Naive B cell (primary cell): ENCODE measurements at regions not wholly inside any gene's neighbourhood (a gene's known extent, or its start where the extent isn't known, plus 50 kb on each side); places are given as distances from the start of the nearest gene placed in this dataset.

Experiments
- ATAC-seq, 2 donors: fragments of 150-1000 bp; cut with Tn5 transposase; 2 replicates each; pipeline ENCODE4 v1.10.0; 2021; ENCODE audit warnings: low read depth in 2 of 2, mild to moderate bottlenecking in 2 of 2, moderate library complexity in 2 of 2
- DNase-seq: peaks from one replicate; pipeline ENCODE4 v3.0.0; 2022
- H3K27ac Mint-ChIP-seq, 6 donors: one replicate each; pipeline ENCODE4 v1.8.0; 2020 to 2022; ENCODE audit warnings: mild to moderate bottlenecking in 6 of 6, mixed read lengths in 6 of 6, moderate library complexity in 5 of 6, inconsistent platforms in 2 of 6
- H3K27me3 Mint-ChIP-seq, 3 donors: one replicate each; pipeline ENCODE4 v1.8.0; 2021 to 2022; ENCODE audit warnings: mixed read lengths in 3 of 3, mild to moderate bottlenecking in 1 of 3
- H3K36me3 Mint-ChIP-seq, 2 donors: one replicate each; pipeline ENCODE4 v1.8.0; 2020 to 2022; ENCODE audit warnings: mixed read lengths in 2 of 2, inconsistent platforms in 1 of 2, mild to moderate bottlenecking in 1 of 2
- H3K4me1 Mint-ChIP-seq, 3 donors: one replicate each; pipeline ENCODE4 v1.8.0; 2020 to 2022; ENCODE audit warnings: mixed read lengths in 3 of 3, inconsistent platforms in 1 of 3, mild to moderate bottlenecking in 1 of 3, moderate library complexity in 1 of 3
- H3K4me3 Mint-ChIP-seq, 8 donors: one replicate each; pipeline ENCODE4 v1.8.0; 2020 to 2022; ENCODE audit warnings: mild to moderate bottlenecking in 8 of 8, mixed read lengths in 8 of 8, moderate library complexity in 8 of 8, inconsistent platforms in 2 of 8
- H3K9me3 Mint-ChIP-seq, 7 donors: one replicate each; pipeline ENCODE4 v1.8.0; 2020 to 2022; ENCODE audit warnings: mixed read lengths in 7 of 7, mild to moderate bottlenecking in 5 of 7, inconsistent platforms in 2 of 7, moderate library complexity in 1 of 7

- ATAC-seq (no peak), DNase-seq (no peak)
- Mint-ChIP-seq H3K27ac (peak overlapping the region; percentile 50 to 97 (median 92)), H3K4me1 (peaks cover 53 to 61% (median 55%) of the 10 kb centered on the region in 3 donors), H3K9me3 (peaks cover 0 to 6% (median 0%) of the 10 kb centered on the region in 7 donors), H3K36me3 (peaks cover 7 to 14% of the 10 kb centered on the region in 2 donors), H3K4me3 (peak overlapping the region in 7 of 8 donors; percentile 15 to 71 (median 44)), H3K27me3 (no peaks in the 10 kb centered on the region)
Measured at GRCh38 chr13:73767747-73768315, 366.4 kb downstream of the KLF12 start.

DNA sequence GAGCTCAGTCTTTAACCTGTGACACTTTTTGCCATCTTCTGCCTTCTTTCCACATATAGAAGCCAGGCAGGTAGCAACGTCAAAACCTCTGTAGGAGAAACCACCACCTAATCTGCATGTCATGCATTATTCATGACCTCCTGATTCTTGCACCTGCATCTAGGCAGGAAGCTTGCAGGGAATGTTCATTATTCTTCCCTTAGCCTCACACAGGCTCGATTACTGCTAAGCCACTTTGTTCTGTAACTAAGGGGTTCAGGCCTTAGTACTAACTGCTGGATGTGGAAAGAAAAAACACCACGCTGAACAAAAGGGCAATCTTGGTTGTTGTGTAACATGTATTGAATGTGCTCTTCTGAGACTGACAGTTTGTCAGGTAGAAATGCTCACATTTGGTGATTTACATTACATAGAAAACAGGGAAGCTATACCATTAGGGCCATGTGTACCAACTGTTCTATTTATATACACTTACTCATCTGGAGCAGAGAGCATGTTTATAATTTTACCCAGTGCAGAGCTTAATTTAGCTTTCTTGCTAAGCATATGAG is 366.9 kb downstream of the KLF12 start:
- Mint-ChIP-seq H3K36me3 (peaks cover 4 to 8% of the 10 kb centered on the region in 2 donors), H3K9me3 (peaks cover 0 to 2% (median 0%) of the 10 kb centered on the region in 7 donors), H3K4me3 (peak overlapping the region in 7 of 8 donors; percentile 22 to 71 (median 44)), H3K27ac (peak overlapping the region; percentile 86 to 97 (median 95)), H3K27me3 (no peaks in the 10 kb centered on the region), H3K4me1 (peaks cover 52 to 66% (median 54%) of the 10 kb centered on the region in 3 donors)
- no peak for DNase-seq
- ATAC-seq, result peak; percentile 29 to 30

- peaks cover 0 to 1% (median 0%) of the 10 kb centered on the region in 7 donors for H3K9me3 Mint-ChIP-seq
- H3K27ac Mint-ChIP-seq, result peak overlapping the region; percentile 89 to 97 (median 95)
- peaks cover 0 to 4% of the 10 kb centered on the region in 2 donors for H3K36me3 Mint-ChIP-seq
- peaks cover 61 to 71% (median 66%) of the 10 kb centered on the region in 3 donors for H3K4me1 Mint-ChIP-seq
- DNase-seq (peak; percentile 69), ATAC-seq (peak; percentile 76 to 83)
- no peaks in the 10 kb centered on the region for H3K27me3 Mint-ChIP-seq
- peak overlapping the region; percentile 46 to 91 (median 83) for H3K4me3 Mint-ChIP-seq
Measured at GRCh38 chr13:73765651-73766384, 368.4 kb downstream of the KLF12 start.

GRCh38 chr13:73759434-73759833 is 374.8 kb downstream of the KLF12 start:
- Mint-ChIP-seq H3K4me3 (no peak overlapping the region), H3K4me1 (peaks cover 27 to 41% (median 39%) of the 10 kb centered on the region in 3 donors), H3K27ac (peak overlapping the region in 1 of 6 donors; percentile 45), H3K9me3 (peaks cover 0 to 1% (median 0%) of the 10 kb centered on the region in 7 donors), H3K36me3 (peaks cover 0 to 1% of the 10 kb centered on the region in 2 donors), H3K27me3 (no peaks in the 10 kb centered on the region)
- no peak for ATAC-seq
- no peak for DNase-seq

GRCh38 chr13:73757481-73758233 is 376.5 kb downstream of the KLF12 start:
- H3K27ac Mint-ChIP-seq, result peak overlapping the region in 5 of 6 donors; percentile 43 to 95 (median 56)
- peaks cover 24 to 35% (median 34%) of the 10 kb centered on the region in 3 donors for H3K4me1 Mint-ChIP-seq
- H3K27me3 Mint-ChIP-seq, result no peaks in the 10 kb centered on the region
- peaks cover 5 to 10% of the 10 kb centered on the region in 2 donors for H3K36me3 Mint-ChIP-seq
- no peak for ATAC-seq
- H3K9me3 Mint-ChIP-seq, result peaks cover 0 to 1% (median 0%) of the 10 kb centered on the region in 7 donors
- DNase-seq, result no peak
- no peak overlapping the region for H3K4me3 Mint-ChIP-seq

DNA sequence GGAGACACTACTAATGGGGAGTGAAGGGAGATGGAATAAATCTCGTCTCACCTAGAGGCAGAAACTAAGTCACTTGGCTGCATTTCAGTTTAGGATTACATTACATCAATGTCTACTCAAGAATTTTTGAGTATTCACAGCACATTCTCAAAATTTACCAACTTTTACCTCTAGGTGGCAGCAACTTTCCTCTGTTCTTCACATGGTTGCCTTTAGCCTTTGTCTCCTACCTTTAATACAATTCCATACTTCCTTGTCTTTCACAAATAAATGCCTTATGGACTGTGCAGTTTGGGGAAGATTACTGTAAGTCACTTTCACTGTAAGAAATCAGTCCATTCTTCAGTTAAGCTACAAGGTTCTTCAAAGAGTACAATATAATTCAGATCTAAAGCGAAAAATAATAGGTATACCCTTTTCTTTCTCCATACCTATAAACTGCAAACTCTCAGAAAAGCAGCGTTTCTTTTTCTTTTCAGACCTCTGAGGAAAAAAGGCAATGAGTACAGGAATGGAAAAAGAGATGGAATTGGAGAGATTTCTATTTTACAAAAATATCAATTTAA is 379.4 kb downstream of the KLF12 start:
- H3K27me3 Mint-ChIP-seq, result no peaks in the 10 kb centered on the region
- H3K27ac Mint-ChIP-seq, result peak overlapping the region in 2 of 6 donors; percentile 57 to 60
- peaks cover 0 to 18% (median 11%) of the 10 kb centered on the region in 3 donors for H3K4me1 Mint-ChIP-seq
- peak in 1 of 2 donors; percentile 49 for ATAC-seq
- H3K36me3 Mint-ChIP-seq, result peaks cover 21 to 22% of the 10 kb centered on the region in 2 donors
- DNase-seq, result peak; percentile 32
- H3K9me3 Mint-ChIP-seq, result no peaks in the 10 kb centered on the region
- no peak overlapping the region for H3K4me3 Mint-ChIP-seq

- DNase-seq (no peak), ATAC-seq (no peak)
- no peak overlapping the region for H3K27ac Mint-ChIP-seq
- H3K4me1 Mint-ChIP-seq, result peaks cover 0 to 18% (median 11%) of the 10 kb centered on the region in 3 donors
- H3K27me3 Mint-ChIP-seq, result no peaks in the 10 kb centered on the region
- H3K4me3 Mint-ChIP-seq, result no peak overlapping the region
- H3K36me3 Mint-ChIP-seq, result peaks cover 26 to 27% of the 10 kb centered on the region in 2 donors
- no peaks in the 10 kb centered on the region for H3K9me3 Mint-ChIP-seq
Measured at GRCh38 chr13:73754241-73754640, 380.0 kb downstream of the KLF12 start.

- Mint-ChIP-seq H3K27ac (peak overlapping the region in 1 of 6 donors; percentile 75), H3K4me1 (peaks cover 0 to 18% (median 9%) of the 10 kb centered on the region in 3 donors), H3K9me3 (peaks cover 0 to 7% (median 0%) of the 10 kb centered on the region in 7 donors), H3K27me3 (no peaks in the 10 kb centered on the region), H3K4me3 (no peak overlapping the region), H3K36me3 (peaks cover 26 to 36% of the 10 kb centered on the region in 2 donors)
- DNase-seq, result no peak
- ATAC-seq, result no peak
Measured at GRCh38 chr13:73751290-73751689, 382.9 kb downstream of the KLF12 start.

DNA sequence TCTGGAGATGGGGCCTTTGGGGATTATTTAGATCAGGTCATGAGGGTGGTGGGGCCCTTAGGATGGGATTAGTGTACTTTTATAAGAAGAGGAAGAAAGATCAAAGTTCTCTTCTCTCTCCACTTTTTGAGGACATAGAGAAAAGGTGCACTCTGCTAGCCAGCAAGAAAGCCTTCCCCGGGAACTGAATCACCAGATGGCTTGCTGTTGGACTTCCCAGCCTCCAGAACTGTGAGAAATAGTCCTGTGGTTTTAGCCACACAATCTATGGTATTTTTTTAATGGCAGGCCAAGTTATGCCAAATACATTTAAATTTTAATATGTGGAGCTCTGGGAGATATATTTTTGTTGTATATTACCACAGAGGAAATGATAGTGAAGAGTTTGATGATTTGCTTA is 385.8 kb downstream of the KLF12 start:
- peaks cover 0 to 7% (median 0%) of the 10 kb centered on the region in 7 donors for H3K9me3 Mint-ChIP-seq
- peaks cover 0 to 12% (median 5%) of the 10 kb centered on the region in 3 donors for H3K4me1 Mint-ChIP-seq
- no peak overlapping the region for H3K27ac Mint-ChIP-seq
- DNase-seq, result no peak
- peaks cover 24 to 40% of the 10 kb centered on the region in 2 donors for H3K36me3 Mint-ChIP-seq
- H3K4me3 Mint-ChIP-seq, result no peak overlapping the region
- ATAC-seq, result no peak
- H3K27me3 Mint-ChIP-seq, result no peaks in the 10 kb centered on the region

DNA sequence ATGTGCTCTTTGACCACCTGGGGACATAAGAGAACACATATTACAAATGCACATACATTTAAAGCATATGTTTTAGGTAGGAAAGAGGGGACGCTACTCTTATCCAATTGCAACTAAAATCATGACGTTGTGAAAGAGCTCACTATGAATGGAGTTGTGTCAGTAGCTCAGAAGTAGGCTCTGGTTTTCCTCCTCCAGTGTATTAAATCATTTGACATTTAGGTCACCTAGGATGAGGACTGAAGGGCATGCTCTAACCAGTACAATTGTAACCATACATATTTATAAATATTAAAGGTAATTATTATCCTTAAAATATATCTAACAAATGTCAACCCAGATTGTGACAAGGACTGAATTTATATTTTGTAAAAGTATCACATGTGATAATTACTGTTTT is 389.0 kb downstream of the KLF12 start:
- peaks cover 0 to 5% (median 4%) of the 10 kb centered on the region in 3 donors for H3K4me1 Mint-ChIP-seq

DNA sequence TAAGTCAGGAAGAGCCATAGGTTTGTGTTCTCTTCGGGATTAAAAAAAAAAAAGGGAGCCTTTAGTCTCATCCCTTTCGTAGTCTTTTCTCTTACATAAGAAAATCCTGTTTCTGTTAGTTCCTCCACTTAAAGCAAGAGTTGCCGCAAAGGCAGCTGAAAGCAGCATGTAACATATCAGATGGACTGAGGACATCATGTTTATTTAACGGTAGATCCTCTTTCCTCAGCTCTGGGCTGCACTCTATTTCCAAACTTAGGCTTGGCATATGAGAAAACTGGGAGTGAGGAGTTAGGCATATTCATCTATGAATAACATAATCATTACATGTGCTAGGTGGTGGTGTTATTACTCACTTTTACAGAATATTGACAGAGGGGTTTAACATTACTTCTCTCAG is 391.2 kb downstream of the KLF12 start:
- no peak overlapping the region for H3K27ac Mint-ChIP-seq
- ATAC-seq (no peak), DNase-seq (no peak)
- H3K27me3 Mint-ChIP-seq, result no peaks in the 10 kb centered on the region
- H3K4me3 Mint-ChIP-seq, result no peak overlapping the region
- H3K36me3 Mint-ChIP-seq, result peaks cover 0 to 14% of the 10 kb centered on the region in 2 donors
- H3K4me1 Mint-ChIP-seq, result peaks cover 0 to 5% (median 4%) of the 10 kb centered on the region in 3 donors
- no peaks in the 10 kb centered on the region for H3K9me3 Mint-ChIP-seq

More for the DNA sequence above, 389.0 kb downstream of the KLF12 start:
- Mint-ChIP-seq H3K9me3 (peaks cover 0 to 7% (median 0%) of the 10 kb centered on the region in 7 donors), H3K27me3 (no peaks in the 10 kb centered on the region), H3K4me3 (no peak overlapping the region), H3K27ac (no peak overlapping the region), H3K36me3 (peaks cover 8 to 33% of the 10 kb centered on the region in 2 donors)
- DNase-seq (no peak), ATAC-seq (no peak)

GRCh38 chr13:73741742-73742141 is 392.5 kb downstream of the KLF12 start:
- ATAC-seq, result no peak
- DNase-seq, result no peak
- H3K27ac Mint-ChIP-seq, result peak overlapping the region in 3 of 6 donors; percentile 9 to 53 (median 14)
- no peaks in the 10 kb centered on the region for H3K9me3 Mint-ChIP-seq
- H3K36me3 Mint-ChIP-seq, result peaks cover 0 to 14% of the 10 kb centered on the region in 2 donors
- H3K4me3 Mint-ChIP-seq, result no peak overlapping the region
- no peaks in the 10 kb centered on the region for H3K4me1 Mint-ChIP-seq
- no peaks in the 10 kb centered on the region for H3K27me3 Mint-ChIP-seq

DNA sequence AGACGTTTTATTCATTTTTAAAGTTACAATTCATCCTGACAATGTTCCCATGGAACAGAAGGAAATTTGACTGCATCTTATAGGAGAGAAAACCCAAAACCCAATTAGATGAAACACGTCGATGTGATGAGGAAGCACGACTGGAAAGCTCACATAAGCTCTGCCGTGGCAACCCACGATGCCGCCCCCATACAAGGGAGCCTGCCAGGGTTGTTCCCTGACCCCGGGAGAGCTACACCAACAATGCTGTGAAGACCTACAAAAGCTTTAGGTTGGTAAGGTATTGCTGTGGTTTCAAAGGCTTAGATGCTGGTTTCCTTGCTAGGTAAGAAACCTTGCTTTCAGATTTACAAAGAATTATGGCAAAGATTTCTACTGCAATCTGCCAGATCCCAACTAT is 393.1 kb downstream of the KLF12 start:
- H3K4me3 Mint-ChIP-seq, result no peak overlapping the region
- H3K9me3 Mint-ChIP-seq, result no peaks in the 10 kb centered on the region
- peaks cover 0 to 14% of the 10 kb centered on the region in 2 donors for H3K36me3 Mint-ChIP-seq
- ATAC-seq, result no peak
- no peaks in the 10 kb centered on the region for H3K4me1 Mint-ChIP-seq
- DNase-seq, result no peak
- peak overlapping the region in 1 of 6 donors; percentile 39 for H3K27ac Mint-ChIP-seq
- H3K27me3 Mint-ChIP-seq, result no peaks in the 10 kb centered on the region
